ENCODE measurements at regions not wholly inside any gene's neighbourhood (a gene's known extent, or its start where the extent isn't known, plus 50 kb on each side); places are given as distances from the start of the nearest gene placed in this dataset.

- TF ChIP-seq EZH2phosphoT487 (IDR thresholded peaks at IDR 0.05; ENCODE audit: borderline replicate concordance) (no peak), CTCF (conservative IDR thresholded peaks at IDR 0.05; ENCODE audit: low read length) (no peak)
Observed at GRCh38 chr13:85068231-85068630, 731.0 kb downstream of the SLITRK6 start.
